WTC11 (cell line): ENCODE measurements at regions not wholly inside any gene's neighbourhood (a gene's known extent, or its start where the extent isn't known, plus 50 kb on each side); places are given as distances from the start of the nearest gene placed in this dataset.

Experiments
- ATAC-seq: fragments of 200-7000 bp; cut with Tn5 transposase; 2 replicates; pipeline ENCODE4 v1.10.0; 2021; ENCODE audit warnings: mild to moderate bottlenecking, moderate library complexity
- CTCF ChIA-PET: fragments of 300-600 bp; sonication (Branson Sonifier 250); formaldehyde crosslinking; loops from one replicate; lab custom pipeline; 2021; ENCODE audit warnings: antibody characterized with exemption; lab: Charles Lee
- POLR2A ChIA-PET: fragments of 350-600 bp; sonication (Branson Sonifier 250); formaldehyde crosslinking; loops from one replicate; lab custom pipeline; 2021; ENCODE audit warnings: antibody characterized with exemption; lab: Charles Lee
- DNase-seq: peaks from one replicate; pipeline ENCODE4 v3.0.0; 2021; ENCODE audit warnings: low spot score
- H3K27ac Mint-ChIP-seq: 2 replicates; pipeline ENCODE4 v1.8.0; 2021; ENCODE audit warnings: mixed read lengths
- H3K27me3 Mint-ChIP-seq: 2 replicates; pipeline ENCODE4 v1.8.0; 2021; ENCODE audit warnings: low read depth, mild to moderate bottlenecking, moderate library complexity, mixed read lengths
- H3K36me3 Mint-ChIP-seq: 2 replicates; pipeline ENCODE4 v1.8.0; 2021; ENCODE audit warnings: mixed read lengths
- H3K4me1 Mint-ChIP-seq: 2 replicates; pipeline ENCODE4 v1.8.0; 2022; ENCODE audit warnings: mixed read lengths
- H3K4me3 Mint-ChIP-seq: 2 replicates; pipeline ENCODE4 v1.8.0; 2021; ENCODE audit warnings: mild to moderate bottlenecking, moderate library complexity, mixed read lengths
- H3K9me3 Mint-ChIP-seq: 2 replicates; pipeline ENCODE4 v1.8.0; 2021; ENCODE audit warnings: mixed read lengths
- ATF1 ChIP-seq: sonication (generic); formaldehyde crosslinking; IDR thresholded peaks from 2 replicates; pipeline ENCODE4 v1.8.1; 2023; ENCODE audit warnings: mild to moderate bottlenecking, moderate library complexity, missing genetic modification reagents
- CBFB ChIP-seq: sonication (generic); formaldehyde crosslinking; IDR thresholded peaks from 2 replicates; pipeline ENCODE4 v1.8.1; 2022; ENCODE audit warnings: mild to moderate bottlenecking, low read depth, missing genetic modification reagents
- GABPB1 ChIP-seq: sonication (generic); formaldehyde crosslinking; IDR thresholded peaks from 2 replicates; pipeline ENCODE4 v1.8.1; 2023; ENCODE audit warnings: mild to moderate bottlenecking, missing genetic modification reagents
- GTF2I ChIP-seq: fragments of 250-450 bp; sonication (Bioruptor Pico); conservative IDR thresholded peaks from 2 replicates; pipeline ENCODE4 v1.4.0; 2021; ENCODE audit warnings: mild to moderate bottlenecking
- HMGXB4 ChIP-seq: sonication (generic); formaldehyde crosslinking; IDR thresholded peaks from 2 replicates; pipeline ENCODE4 v1.8.1; 2023; ENCODE audit warnings: mild to moderate bottlenecking, moderate library complexity, missing genetic modification reagents
- IRF2 ChIP-seq: sonication (generic); formaldehyde crosslinking; IDR thresholded peaks from 2 replicates; pipeline ENCODE4 v1.8.0; 2022; ENCODE audit warnings: low read depth, missing genetic modification reagents, borderline replicate concordance
- PREB ChIP-seq: sonication (generic); formaldehyde crosslinking; IDR thresholded peaks from 2 replicates; pipeline ENCODE4 v1.8.1; 2022; ENCODE audit warnings: mild to moderate bottlenecking, missing genetic modification reagents, moderate library complexity, borderline replicate concordance
- PRRX2 ChIP-seq: fragments of 250-450 bp; sonication (Bioruptor Pico); IDR thresholded peaks from 2 replicates; pipeline ENCODE4 v1.8.0; 2021; ENCODE audit warnings: mild to moderate bottlenecking
- SOX15 ChIP-seq: fragments of 250-450 bp; sonication (Bioruptor Pico); IDR thresholded peaks from 2 replicates; pipeline ENCODE4 v1.9.0; 2021; ENCODE audit warnings: mild to moderate bottlenecking
- SP1 ChIP-seq: sonication (generic); formaldehyde crosslinking; conservative IDR thresholded peaks from 2 replicates; pipeline ENCODE4 v1.8.1; 2022; ENCODE audit warnings: missing genetic modification reagents
- TCF7 ChIP-seq: sonication (generic); formaldehyde crosslinking; IDR thresholded peaks from 2 replicates; pipeline ENCODE4 v1.8.0; 2022; ENCODE audit warnings: mild to moderate bottlenecking, low read depth, missing genetic modification reagents, moderate library complexity
- ZNF138 ChIP-seq: sonication (generic); formaldehyde crosslinking; conservative IDR thresholded peaks from 2 replicates; pipeline ENCODE4 v1.8.1; 2022; ENCODE audit warnings: mild to moderate bottlenecking, moderate library complexity, missing genetic modification reagents
- ZNF232 ChIP-seq: sonication (generic); formaldehyde crosslinking; IDR thresholded peaks from 2 replicates; pipeline ENCODE4 v1.8.0; 2022; ENCODE audit warnings: mild to moderate bottlenecking, missing genetic modification reagents
- ZNF317 ChIP-seq: sonication (generic); formaldehyde crosslinking; IDR thresholded peaks from 2 replicates; pipeline ENCODE4 v1.8.1; 2023; ENCODE audit warnings: low read depth, mild to moderate bottlenecking, moderate library complexity, missing genetic modification reagents, borderline replicate concordance
- TF ChIP-seq, protein P1 (sequence below): sonication (generic); formaldehyde crosslinking; IDR thresholded peaks from 2 replicates; pipeline ENCODE4 v1.8.1; 2023; ENCODE audit warnings: mild to moderate bottlenecking, missing genetic modification reagents, moderate library complexity
- TF ChIP-seq, protein P2 (sequence below): sonication (generic); formaldehyde crosslinking; conservative IDR thresholded peaks from 2 replicates; pipeline ENCODE4 v1.8.1; 2023; ENCODE audit warnings: mild to moderate bottlenecking, low read depth, missing genetic modification reagents, moderate library complexity
- TF ChIP-seq, protein P3 (sequence below): sonication (generic); formaldehyde crosslinking; IDR thresholded peaks from 2 replicates; pipeline ENCODE4 v1.8.1; 2023; ENCODE audit warnings: mild to moderate bottlenecking, missing genetic modification reagents, borderline replicate concordance
- TF ChIP-seq, protein P4 (sequence below): sonication (generic); formaldehyde crosslinking; IDR thresholded peaks from 2 replicates; pipeline ENCODE4 v1.8.0; 2022; ENCODE audit warnings: mild to moderate bottlenecking, missing genetic modification reagents
- TF ChIP-seq, protein P5 (sequence below): sonication (generic); formaldehyde crosslinking; IDR thresholded peaks from 2 replicates; pipeline ENCODE4 v1.8.0; 2022; ENCODE audit warnings: missing genetic modification reagents

DNA sequence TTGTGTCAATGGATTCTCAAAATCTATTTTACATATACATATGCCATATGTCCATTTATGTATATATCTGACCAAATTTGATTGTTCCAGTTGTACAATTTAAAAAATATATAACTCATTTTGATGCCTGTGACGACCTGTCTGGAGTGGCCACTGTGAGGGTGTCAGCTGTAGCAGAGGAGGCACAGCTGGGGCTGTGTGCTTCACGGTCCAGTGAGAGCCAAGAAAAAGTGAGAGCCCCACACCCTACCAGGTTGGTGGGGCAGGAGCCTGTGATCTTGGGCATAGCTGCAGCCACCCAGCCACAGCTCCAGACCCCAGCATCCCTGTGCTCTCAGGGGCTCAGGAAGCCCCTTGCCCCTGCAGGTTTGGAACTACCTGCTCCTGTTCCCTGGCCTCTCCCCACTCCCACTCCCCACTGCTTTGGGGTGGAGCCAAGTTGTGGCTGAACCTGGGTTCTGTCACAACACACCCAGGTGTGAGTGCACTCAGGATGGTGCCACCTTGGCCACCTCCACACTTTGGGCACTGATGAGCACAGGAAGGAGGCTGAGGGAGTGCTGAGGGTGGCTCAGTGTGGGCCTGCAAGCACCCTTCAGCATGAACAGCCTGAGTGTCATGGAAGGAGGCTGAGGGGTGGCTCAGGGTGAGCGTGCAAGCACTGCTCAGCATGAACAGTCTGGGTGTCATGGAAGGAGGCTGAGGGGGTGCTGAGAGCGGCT lies 161.1 kb upstream of the ROBO1 start:
- DNase-seq: no peak
- no peak overlapping the region for H3K4me3 Mint-ChIP-seq
- H3K27ac Mint-ChIP-seq: no peak overlapping the region
- H3K4me1 Mint-ChIP-seq: no peaks in the 10 kb centered on the region
- ChIA-PET POLR2A (no interaction called here), CTCF (no interaction called here)
- no peaks in the 10 kb centered on the region for H3K36me3 Mint-ChIP-seq
- TF ChIP-seq, protein P1, sequence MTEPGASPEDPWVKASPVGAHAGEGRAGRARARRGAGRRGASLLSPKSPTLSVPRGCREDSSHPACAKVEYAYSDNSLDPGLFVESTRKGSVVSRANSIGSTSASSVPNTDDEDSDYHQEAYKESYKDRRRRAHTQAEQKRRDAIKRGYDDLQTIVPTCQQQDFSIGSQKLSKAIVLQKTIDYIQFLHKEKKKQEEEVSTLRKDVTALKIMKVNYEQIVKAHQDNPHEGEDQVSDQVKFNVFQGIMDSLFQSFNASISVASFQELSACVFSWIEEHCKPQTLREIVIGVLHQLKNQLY (CRISPR knock-in tag): no peak
- TF ChIP-seq PRRX2 (CRISPR knock-in tag) (no peak), PREB (no peak), ATF1 (CRISPR knock-in tag) (no peak), IRF2 (CRISPR knock-in tag) (no peak), GTF2I (CRISPR knock-in tag) (no peak), ZNF138 (no peak), SOX15 (CRISPR knock-in tag) (no peak)
- TF ChIP-seq, protein P2, sequence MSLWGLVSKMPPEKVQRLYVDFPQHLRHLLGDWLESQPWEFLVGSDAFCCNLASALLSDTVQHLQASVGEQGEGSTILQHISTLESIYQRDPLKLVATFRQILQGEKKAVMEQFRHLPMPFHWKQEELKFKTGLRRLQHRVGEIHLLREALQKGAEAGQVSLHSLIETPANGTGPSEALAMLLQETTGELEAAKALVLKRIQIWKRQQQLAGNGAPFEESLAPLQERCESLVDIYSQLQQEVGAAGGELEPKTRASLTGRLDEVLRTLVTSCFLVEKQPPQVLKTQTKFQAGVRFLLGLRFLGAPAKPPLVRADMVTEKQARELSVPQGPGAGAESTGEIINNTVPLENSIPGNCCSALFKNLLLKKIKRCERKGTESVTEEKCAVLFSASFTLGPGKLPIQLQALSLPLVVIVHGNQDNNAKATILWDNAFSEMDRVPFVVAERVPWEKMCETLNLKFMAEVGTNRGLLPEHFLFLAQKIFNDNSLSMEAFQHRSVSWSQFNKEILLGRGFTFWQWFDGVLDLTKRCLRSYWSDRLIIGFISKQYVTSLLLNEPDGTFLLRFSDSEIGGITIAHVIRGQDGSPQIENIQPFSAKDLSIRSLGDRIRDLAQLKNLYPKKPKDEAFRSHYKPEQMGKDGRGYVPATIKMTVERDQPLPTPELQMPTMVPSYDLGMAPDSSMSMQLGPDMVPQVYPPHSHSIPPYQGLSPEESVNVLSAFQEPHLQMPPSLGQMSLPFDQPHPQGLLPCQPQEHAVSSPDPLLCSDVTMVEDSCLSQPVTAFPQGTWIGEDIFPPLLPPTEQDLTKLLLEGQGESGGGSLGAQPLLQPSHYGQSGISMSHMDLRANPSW (CRISPR knock-in tag): no peak
- TF ChIP-seq, protein P3, sequence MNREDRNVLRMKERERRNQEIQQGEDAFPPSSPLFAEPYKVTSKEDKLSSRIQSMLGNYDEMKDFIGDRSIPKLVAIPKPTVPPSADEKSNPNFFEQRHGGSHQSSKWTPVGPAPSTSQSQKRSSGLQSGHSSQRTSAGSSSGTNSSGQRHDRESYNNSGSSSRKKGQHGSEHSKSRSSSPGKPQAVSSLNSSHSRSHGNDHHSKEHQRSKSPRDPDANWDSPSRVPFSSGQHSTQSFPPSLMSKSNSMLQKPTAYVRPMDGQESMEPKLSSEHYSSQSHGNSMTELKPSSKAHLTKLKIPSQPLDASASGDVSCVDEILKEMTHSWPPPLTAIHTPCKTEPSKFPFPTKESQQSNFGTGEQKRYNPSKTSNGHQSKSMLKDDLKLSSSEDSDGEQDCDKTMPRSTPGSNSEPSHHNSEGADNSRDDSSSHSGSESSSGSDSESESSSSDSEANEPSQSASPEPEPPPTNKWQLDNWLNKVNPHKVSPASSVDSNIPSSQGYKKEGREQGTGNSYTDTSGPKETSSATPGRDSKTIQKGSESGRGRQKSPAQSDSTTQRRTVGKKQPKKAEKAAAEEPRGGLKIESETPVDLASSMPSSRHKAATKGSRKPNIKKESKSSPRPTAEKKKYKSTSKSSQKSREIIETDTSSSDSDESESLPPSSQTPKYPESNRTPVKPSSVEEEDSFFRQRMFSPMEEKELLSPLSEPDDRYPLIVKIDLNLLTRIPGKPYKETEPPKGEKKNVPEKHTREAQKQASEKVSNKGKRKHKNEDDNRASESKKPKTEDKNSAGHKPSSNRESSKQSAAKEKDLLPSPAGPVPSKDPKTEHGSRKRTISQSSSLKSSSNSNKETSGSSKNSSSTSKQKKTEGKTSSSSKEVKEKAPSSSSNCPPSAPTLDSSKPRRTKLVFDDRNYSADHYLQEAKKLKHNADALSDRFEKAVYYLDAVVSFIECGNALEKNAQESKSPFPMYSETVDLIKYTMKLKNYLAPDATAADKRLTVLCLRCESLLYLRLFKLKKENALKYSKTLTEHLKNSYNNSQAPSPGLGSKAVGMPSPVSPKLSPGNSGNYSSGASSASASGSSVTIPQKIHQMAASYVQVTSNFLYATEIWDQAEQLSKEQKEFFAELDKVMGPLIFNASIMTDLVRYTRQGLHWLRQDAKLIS (CRISPR knock-in tag): no peak
- no peaks in the 10 kb centered on the region for H3K9me3 Mint-ChIP-seq
- ATAC-seq: no peak
- peaks cover 2% of the 10 kb centered on the region; the same call in 1 of the 2 replicates for H3K27me3 Mint-ChIP-seq

DNA sequence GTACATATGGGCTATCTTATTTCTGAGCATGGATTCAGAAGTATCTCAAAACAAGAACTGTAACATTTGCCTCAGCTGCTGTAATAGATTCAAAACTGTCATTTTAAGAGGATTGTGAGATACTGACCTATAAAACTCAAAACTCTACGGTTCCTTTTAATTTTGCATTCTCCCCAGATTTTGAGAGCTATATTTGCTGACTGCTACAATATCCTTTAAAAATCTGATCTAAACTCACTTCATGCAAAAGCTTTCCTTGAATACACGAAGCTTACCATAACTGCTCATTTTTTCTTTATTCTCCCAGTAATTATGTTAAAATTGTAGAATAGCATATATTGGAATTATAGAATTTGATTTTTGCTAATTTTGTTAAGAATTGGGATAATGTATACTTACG lies 158.7 kb upstream of the ROBO1 start:
- POLR2A ChIA-PET: no interaction called here
- Mint-ChIP-seq H3K27me3 (no peaks in the 10 kb centered on the region), H3K36me3 (no peaks in the 10 kb centered on the region), H3K9me3 (no peaks in the 10 kb centered on the region), H3K27ac (no peak overlapping the region), H3K4me1 (no peaks in the 10 kb centered on the region), H3K4me3 (no peak overlapping the region)
- CTCF ChIA-PET: no interaction called here
- ATAC-seq: no peak
- no peak for DNase-seq
- TF ChIP-seq TCF7 (no peak), SP1 (CRISPR knock-in tag) (no peak), GABPB1 (CRISPR knock-in tag) (no peak), ZNF232 (no peak), CBFB (no peak), HMGXB4 (CRISPR knock-in tag) (no peak), ZNF317 (CRISPR knock-in tag) (no peak)
- TF ChIP-seq, protein P4, sequence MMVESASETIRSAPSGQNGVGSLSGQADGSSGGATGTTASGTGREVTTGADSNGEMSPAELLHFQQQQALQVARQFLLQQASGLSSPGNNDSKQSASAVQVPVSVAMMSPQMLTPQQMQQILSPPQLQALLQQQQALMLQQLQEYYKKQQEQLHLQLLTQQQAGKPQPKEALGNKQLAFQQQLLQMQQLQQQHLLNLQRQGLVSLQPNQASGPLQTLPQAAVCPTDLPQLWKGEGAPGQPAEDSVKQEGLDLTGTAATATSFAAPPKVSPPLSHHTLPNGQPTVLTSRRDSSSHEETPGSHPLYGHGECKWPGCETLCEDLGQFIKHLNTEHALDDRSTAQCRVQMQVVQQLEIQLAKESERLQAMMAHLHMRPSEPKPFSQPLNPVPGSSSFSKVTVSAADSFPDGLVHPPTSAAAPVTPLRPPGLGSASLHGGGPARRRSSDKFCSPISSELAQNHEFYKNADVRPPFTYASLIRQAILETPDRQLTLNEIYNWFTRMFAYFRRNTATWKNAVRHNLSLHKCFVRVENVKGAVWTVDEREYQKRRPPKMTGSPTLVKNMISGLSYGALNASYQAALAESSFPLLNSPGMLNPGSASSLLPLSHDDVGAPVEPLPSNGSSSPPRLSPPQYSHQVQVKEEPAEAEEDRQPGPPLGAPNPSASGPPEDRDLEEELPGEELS (CRISPR knock-in tag): no peak
- TF ChIP-seq, protein P5, sequence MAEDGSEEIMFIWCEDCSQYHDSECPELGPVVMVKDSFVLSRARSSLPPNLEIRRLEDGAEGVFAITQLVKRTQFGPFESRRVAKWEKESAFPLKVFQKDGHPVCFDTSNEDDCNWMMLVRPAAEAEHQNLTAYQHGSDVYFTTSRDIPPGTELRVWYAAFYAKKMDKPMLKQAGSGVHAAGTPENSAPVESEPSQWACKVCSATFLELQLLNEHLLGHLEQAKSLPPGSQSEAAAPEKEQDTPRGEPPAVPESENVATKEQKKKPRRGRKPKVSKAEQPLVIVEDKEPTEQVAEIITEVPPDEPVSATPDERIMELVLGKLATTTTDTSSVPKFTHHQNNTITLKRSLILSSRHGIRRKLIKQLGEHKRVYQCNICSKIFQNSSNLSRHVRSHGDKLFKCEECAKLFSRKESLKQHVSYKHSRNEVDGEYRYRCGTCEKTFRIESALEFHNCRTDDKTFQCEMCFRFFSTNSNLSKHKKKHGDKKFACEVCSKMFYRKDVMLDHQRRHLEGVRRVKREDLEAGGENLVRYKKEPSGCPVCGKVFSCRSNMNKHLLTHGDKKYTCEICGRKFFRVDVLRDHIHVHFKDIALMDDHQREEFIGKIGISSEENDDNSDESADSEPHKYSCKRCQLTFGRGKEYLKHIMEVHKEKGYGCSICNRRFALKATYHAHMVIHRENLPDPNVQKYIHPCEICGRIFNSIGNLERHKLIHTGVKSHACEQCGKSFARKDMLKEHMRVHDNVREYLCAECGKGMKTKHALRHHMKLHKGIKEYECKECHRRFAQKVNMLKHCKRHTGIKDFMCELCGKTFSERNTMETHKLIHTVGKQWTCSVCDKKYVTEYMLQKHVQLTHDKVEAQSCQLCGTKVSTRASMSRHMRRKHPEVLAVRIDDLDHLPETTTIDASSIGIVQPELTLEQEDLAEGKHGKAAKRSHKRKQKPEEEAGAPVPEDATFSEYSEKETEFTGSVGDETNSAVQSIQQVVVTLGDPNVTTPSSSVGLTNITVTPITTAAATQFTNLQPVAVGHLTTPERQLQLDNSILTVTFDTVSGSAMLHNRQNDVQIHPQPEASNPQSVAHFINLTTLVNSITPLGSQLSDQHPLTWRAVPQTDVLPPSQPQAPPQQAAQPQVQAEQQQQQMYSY: no peak
